ENCODE measurements at regions not wholly inside any gene's neighbourhood (a gene's known extent, or its start where the extent isn't known, plus 50 kb on each side); places are given as distances from the start of the nearest gene placed in this dataset.
A peak's percentile ranks its signal among the peaks of the same experiment; 100 is the strongest.

DNA sequence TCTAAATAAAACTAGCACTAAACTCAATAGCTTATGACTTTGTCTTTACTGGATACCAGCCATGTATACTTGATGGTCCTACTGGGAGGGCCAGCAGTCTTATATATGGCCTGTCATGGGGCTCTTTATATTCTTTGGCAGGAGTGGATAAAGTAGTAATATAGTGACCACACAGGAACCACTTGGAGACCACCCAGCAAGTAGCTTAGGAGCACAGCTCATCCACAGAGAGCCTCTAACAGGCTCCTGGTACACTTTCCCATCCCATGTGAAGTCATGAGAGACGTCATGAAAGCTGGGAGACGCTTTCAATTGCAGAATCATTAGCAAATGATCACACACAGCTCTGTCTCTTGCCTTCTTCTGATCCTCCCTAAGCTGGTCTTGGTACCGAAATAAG is 360.9 kb upstream of the ACVR2A start:
- TF ChIP-seq, protein P1, sequence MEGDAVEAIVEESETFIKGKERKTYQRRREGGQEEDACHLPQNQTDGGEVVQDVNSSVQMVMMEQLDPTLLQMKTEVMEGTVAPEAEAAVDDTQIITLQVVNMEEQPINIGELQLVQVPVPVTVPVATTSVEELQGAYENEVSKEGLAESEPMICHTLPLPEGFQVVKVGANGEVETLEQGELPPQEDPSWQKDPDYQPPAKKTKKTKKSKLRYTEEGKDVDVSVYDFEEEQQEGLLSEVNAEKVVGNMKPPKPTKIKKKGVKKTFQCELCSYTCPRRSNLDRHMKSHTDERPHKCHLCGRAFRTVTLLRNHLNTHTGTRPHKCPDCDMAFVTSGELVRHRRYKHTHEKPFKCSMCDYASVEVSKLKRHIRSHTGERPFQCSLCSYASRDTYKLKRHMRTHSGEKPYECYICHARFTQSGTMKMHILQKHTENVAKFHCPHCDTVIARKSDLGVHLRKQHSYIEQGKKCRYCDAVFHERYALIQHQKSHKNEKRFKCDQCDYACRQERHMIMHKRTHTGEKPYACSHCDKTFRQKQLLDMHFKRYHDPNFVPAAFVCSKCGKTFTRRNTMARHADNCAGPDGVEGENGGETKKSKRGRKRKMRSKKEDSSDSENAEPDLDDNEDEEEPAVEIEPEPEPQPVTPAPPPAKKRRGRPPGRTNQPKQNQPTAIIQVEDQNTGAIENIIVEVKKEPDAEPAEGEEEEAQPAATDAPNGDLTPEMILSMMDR (conservative IDR thresholded peaks at IDR 0.05 in 1 of 2, IDR thresholded peaks at IDR 0.05 in 1 of 2; ENCODE audit: low read depth in 1 of 2, low read length in 2 of 2), result no peak
- TF ChIP-seq EZH2 (IDR thresholded peaks at IDR 0.05; ENCODE audit: low read length, missing control alignments), result no peak
- H3K9me3 ChIP-seq (ENCODE audit: control insufficient read depth, insufficient read depth, low read depth, low read length), result no peaks in the 10 kb centered on the region
- no peak overlapping the region for H3K4me3 ChIP-seq (replicated peaks in 1 of 4; ENCODE audit: control extremely low read depth in 1 of 4, insufficient read depth in 1 of 4, low read depth in 3 of 4, low read length in 4 of 4)
- no peak overlapping the region for H3K9ac ChIP-seq (ENCODE audit: insufficient read depth, low read length)
- no peaks in the 10 kb centered on the region for H3K36me3 ChIP-seq (ENCODE audit: control insufficient read depth, insufficient read depth, low read length)
- no peaks in the 10 kb centered on the region for H3K27me3 ChIP-seq (ENCODE audit: control insufficient read depth, insufficient read depth, low read length)
- no peak overlapping the region for H2AFZ ChIP-seq (ENCODE audit: low read length)
- no peaks in the 10 kb centered on the region for H3K79me2 ChIP-seq (ENCODE audit: control insufficient read depth, insufficient read depth, low read length)
- no peaks in the 10 kb centered on the region for H4K20me1 ChIP-seq (ENCODE audit: control insufficient read depth, extremely low read depth, insufficient read depth, low read length)
- H3K27ac ChIP-seq (ENCODE audit: insufficient read depth, low read length), result no peak overlapping the region
- no peak for DNase-seq (ENCODE audit: low read depth in 2 of 2)
- H3K4me2 ChIP-seq (ENCODE audit: extremely low read depth, insufficient read depth, low read length), result no peak overlapping the region
- no peaks in the 10 kb centered on the region for H3K4me1 ChIP-seq (ENCODE audit: control insufficient read depth, extremely low read depth, insufficient read depth, low read length)

GRCh38 chr2:147482916-147483669 is 361.7 kb upstream of the ACVR2A start:
- H3K4me1 ChIP-seq (ENCODE audit: control insufficient read depth, extremely low read depth, insufficient read depth, low read length), result no peaks in the 10 kb centered on the region
- no peak for DNase-seq (ENCODE audit: low read depth in 2 of 2)
- no peaks in the 10 kb centered on the region for H3K9me3 ChIP-seq (ENCODE audit: control insufficient read depth, insufficient read depth, low read depth, low read length)
- H2AFZ ChIP-seq (ENCODE audit: low read length), result no peak overlapping the region
- TF ChIP-seq, protein P1 (conservative IDR thresholded peaks at IDR 0.05 in 1 of 2, IDR thresholded peaks at IDR 0.05 in 1 of 2; ENCODE audit: low read depth in 1 of 2, low read length in 2 of 2), result no peak
- TF ChIP-seq EZH2 (IDR thresholded peaks at IDR 0.05; ENCODE audit: low read length, missing control alignments), result no peak
- no peak overlapping the region for H3K27ac ChIP-seq (ENCODE audit: insufficient read depth, low read length)
- H4K20me1 ChIP-seq (ENCODE audit: control insufficient read depth, extremely low read depth, insufficient read depth, low read length), result no peaks in the 10 kb centered on the region
- no peaks in the 10 kb centered on the region for H3K79me2 ChIP-seq (ENCODE audit: control insufficient read depth, insufficient read depth, low read length)
- no peak overlapping the region for H3K4me3 ChIP-seq (replicated peaks in 1 of 4; ENCODE audit: control extremely low read depth in 1 of 4, insufficient read depth in 1 of 4, low read depth in 3 of 4, low read length in 4 of 4)
- H3K27me3 ChIP-seq (ENCODE audit: control insufficient read depth, insufficient read depth, low read length), result no peaks in the 10 kb centered on the region
- H3K9ac ChIP-seq (ENCODE audit: insufficient read depth, low read length), result no peak overlapping the region
- no peak overlapping the region for H3K4me2 ChIP-seq (ENCODE audit: extremely low read depth, insufficient read depth, low read length)
- no peaks in the 10 kb centered on the region for H3K36me3 ChIP-seq (ENCODE audit: control insufficient read depth, insufficient read depth, low read length)

GRCh38 chr2:147482111-147482895 is 362.5 kb upstream of the ACVR2A start:
- H3K9ac ChIP-seq (ENCODE audit: insufficient read depth, low read length), result no peak overlapping the region
- no peak overlapping the region for H3K4me3 ChIP-seq (replicated peaks in 1 of 4; ENCODE audit: control extremely low read depth in 1 of 4, insufficient read depth in 1 of 4, low read depth in 3 of 4, low read length in 4 of 4)
- no peak overlapping the region for H3K27ac ChIP-seq (ENCODE audit: insufficient read depth, low read length)
- H3K4me1 ChIP-seq (ENCODE audit: control insufficient read depth, extremely low read depth, insufficient read depth, low read length), result no peaks in the 10 kb centered on the region
- no peak overlapping the region for H3K4me2 ChIP-seq (ENCODE audit: extremely low read depth, insufficient read depth, low read length)
- no peaks in the 10 kb centered on the region for H3K27me3 ChIP-seq (ENCODE audit: control insufficient read depth, insufficient read depth, low read length)
- TF ChIP-seq, protein P1 (conservative IDR thresholded peaks at IDR 0.05 in 1 of 2, IDR thresholded peaks at IDR 0.05 in 1 of 2; ENCODE audit: low read depth in 1 of 2, low read length in 2 of 2), result no peak
- TF ChIP-seq EZH2 (IDR thresholded peaks at IDR 0.05; ENCODE audit: low read length, missing control alignments), result no peak
- no peaks in the 10 kb centered on the region for H3K36me3 ChIP-seq (ENCODE audit: control insufficient read depth, insufficient read depth, low read length)
- H4K20me1 ChIP-seq (ENCODE audit: control insufficient read depth, extremely low read depth, insufficient read depth, low read length), result no peaks in the 10 kb centered on the region
- DNase-seq (ENCODE audit: low read depth in 2 of 2), result peak in 1 of 2 donors; percentile 11
- no peaks in the 10 kb centered on the region for H3K9me3 ChIP-seq (ENCODE audit: control insufficient read depth, insufficient read depth, low read depth, low read length)
- H3K79me2 ChIP-seq (ENCODE audit: control insufficient read depth, insufficient read depth, low read length), result no peaks in the 10 kb centered on the region
- no peak overlapping the region for H2AFZ ChIP-seq (ENCODE audit: low read length)

Data from fibroblast of lung (primary cell).